Stimulated activated CD4-positive, alpha-beta T cell treated with anti-CD3 and anti-CD28 coated beads, Interleukin-1b, Interleukin-23, amount 100 ng/mL, for 1 hour (primary cell): ENCODE measurements at regions not wholly inside any gene's neighbourhood (a gene's known extent, or its start where the extent isn't known, plus 50 kb on each side); places are given as distances from the start of the nearest gene placed in this dataset.
"Not testable (repeated sequence)": the region's sequence is repeated elsewhere in the genome, so short reads cannot be mapped to it uniquely, and the experiment has no call there.

Source experiments
- DNase-seq, 2 donors: peaks; one replicate each; pipeline ENCODE4 v3.0.0-alpha.2; 2020; ENCODE audit warnings: low read depth in 2 of 2

- no peak for DNase-seq
Measured at GRCh38 chr14:25551674-25552073, 501.7 kb upstream of the STXBP6 start.

- no peak for DNase-seq
Measured at GRCh38 chr14:25546826-25547225, 496.9 kb upstream of the STXBP6 start.

GRCh38 chr14:25537846-25538455 lies 488.0 kb upstream of the STXBP6 start:
- no peak for DNase-seq

- DNase-seq, result no peak
Measured at GRCh38 chr14:25526290-25526689, 476.3 kb upstream of the STXBP6 start.

GRCh38 chr14:25522926-25523325 lies 473.0 kb upstream of the STXBP6 start:
- DNase-seq, result no peak

GRCh38 chr14:25522116-25522515 lies 472.2 kb upstream of the STXBP6 start:
- DNase-seq, result no peak

- no peak for DNase-seq
Measured at GRCh38 chr14:25521616-25522015, 471.7 kb upstream of the STXBP6 start.

GRCh38 chr14:25520821-25521220 lies 470.9 kb upstream of the STXBP6 start:
- no peak for DNase-seq

- DNase-seq, result no peak
Measured at GRCh38 chr14:25518364-25518763, 468.4 kb upstream of the STXBP6 start.

GRCh38 chr14:25516838-25517237 lies 466.9 kb upstream of the STXBP6 start:
- no peak for DNase-seq

- DNase-seq, result no peak
Measured at GRCh38 chr14:25508845-25509244, 458.9 kb upstream of the STXBP6 start.

GRCh38 chr14:25501749-25502148 lies 451.8 kb upstream of the STXBP6 start:
- no peak for DNase-seq

- DNase-seq, result no peak
Measured at GRCh38 chr14:25488961-25489360, 439.0 kb upstream of the STXBP6 start.

- DNase-seq, result no peak
Measured at GRCh38 chr14:25485381-25485780, 435.4 kb upstream of the STXBP6 start.

GRCh38 chr14:25484906-25485305 lies 435.0 kb upstream of the STXBP6 start:
- no peak for DNase-seq

- no peak for DNase-seq
Measured at GRCh38 chr14:25484235-25484634, 434.3 kb upstream of the STXBP6 start.

- DNase-seq, result no peak
Measured at GRCh38 chr14:25477316-25478098, 427.6 kb upstream of the STXBP6 start.

GRCh38 chr14:25472700-25473099 lies 422.8 kb upstream of the STXBP6 start:
- no peak for DNase-seq

- DNase-seq, result no peak
Measured at GRCh38 chr14:25464772-25465171, 414.8 kb upstream of the STXBP6 start.

GRCh38 chr14:25464078-25464477 lies 414.1 kb upstream of the STXBP6 start:
- DNase-seq, result no peak

- DNase-seq, result no peak
Measured at GRCh38 chr14:25463480-25463879, 413.5 kb upstream of the STXBP6 start.

GRCh38 chr14:25461780-25462179 lies 411.8 kb upstream of the STXBP6 start:
- no peak for DNase-seq

- DNase-seq, result no peak
Measured at GRCh38 chr14:25444381-25444780, 394.4 kb upstream of the STXBP6 start.

- DNase-seq, result not testable (repeated sequence)
Measured at GRCh38 chr14:25440382-25440781, 390.4 kb upstream of the STXBP6 start.
